Skin epidermis (tissue), 12 donors: ENCODE measurements at regions not wholly inside any gene's neighbourhood (a gene's known extent, or its start where the extent isn't known, plus 50 kb on each side); places are given as distances from the start of the nearest gene placed in this dataset.

ENCODE experiments used
- H3K27ac ChIP-seq, 21 experiments: fragments of 200-600 bp; sonication (generic) in 11 of 21; one replicate each; pipeline ENCODE4 v1.5.0; 2020; ENCODE audit warnings: mild to moderate bottlenecking in 3 of 21, inconsistent platforms in 2 of 21, moderate library complexity in 2 of 21
- H3K4me3 ChIP-seq, 7 experiments: fragments of 200-600 bp; sonication (generic) in 2 of 7; one replicate each; pipeline ENCODE4 v1.5.0; 2020; ENCODE audit warnings: inconsistent platforms in 2 of 7, mild to moderate bottlenecking in 2 of 7, moderate library complexity in 1 of 7

DNA sequence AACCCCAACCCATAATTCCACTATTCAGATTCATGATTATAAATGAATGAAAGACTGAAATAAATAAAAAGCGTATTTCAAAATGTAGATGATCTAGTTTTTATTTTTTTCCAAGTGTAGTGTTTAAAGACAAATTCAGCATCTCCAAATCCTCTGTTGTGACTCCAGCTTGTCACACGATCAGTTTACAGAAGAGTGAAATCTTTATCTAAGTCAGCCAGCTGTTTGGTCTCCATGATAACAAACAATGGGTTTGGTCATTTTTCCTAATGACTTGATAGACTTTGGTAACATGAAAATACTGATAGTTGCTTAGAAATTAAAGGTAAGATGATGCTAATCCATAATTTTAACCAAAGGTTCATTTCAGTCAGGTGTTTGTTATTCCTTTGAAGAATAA lies 114.5 kb upstream of the RASSF8 start:
- no peak overlapping the region for H3K4me3 ChIP-seq
- H3K27ac ChIP-seq = no peak overlapping the region

DNA sequence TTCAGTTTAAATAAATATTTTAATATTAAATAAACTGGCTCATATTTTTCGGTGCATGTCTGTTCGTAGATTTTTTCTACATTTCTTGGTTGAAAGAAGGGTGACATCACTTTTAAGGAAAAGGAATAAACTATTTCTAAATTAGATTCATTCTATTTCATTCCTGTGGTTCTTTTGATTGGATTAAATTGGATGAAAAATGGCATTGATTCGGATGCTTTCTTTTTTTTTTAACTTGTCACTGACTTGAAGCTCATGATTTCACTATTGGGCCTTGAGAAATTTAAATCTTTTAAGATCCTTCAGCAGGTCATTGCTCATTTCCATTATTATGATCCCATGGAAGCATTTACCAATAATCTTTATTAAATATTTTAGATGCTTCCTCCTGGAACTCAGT lies 113.1 kb upstream of the RASSF8 start:
- no peak overlapping the region for H3K27ac ChIP-seq

DNA sequence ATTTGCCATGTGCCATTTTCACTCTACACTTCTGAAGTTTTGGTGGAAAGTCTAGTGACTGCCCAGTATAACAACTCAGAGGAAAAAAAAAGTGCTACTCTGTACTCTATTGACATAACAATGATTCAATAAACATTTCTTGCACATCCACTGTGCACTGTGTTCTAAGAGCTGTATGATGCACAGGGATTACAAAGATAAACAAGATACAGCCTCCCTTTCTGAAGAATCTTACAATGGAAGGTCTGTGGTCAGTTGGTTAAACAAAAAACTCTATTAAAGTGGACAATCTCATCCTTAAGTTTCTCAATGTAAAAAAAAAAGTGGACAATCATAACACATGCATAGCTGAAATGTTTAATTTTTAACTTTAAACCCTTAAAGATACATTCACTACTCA lies 105.7 kb upstream of the RASSF8 start:
- H3K27ac ChIP-seq = no peak overlapping the region
- no peak overlapping the region for H3K4me3 ChIP-seq

More for the DNA sequence above, 113.1 kb upstream of the RASSF8 start:
- H3K4me3 ChIP-seq = no peak overlapping the region

DNA sequence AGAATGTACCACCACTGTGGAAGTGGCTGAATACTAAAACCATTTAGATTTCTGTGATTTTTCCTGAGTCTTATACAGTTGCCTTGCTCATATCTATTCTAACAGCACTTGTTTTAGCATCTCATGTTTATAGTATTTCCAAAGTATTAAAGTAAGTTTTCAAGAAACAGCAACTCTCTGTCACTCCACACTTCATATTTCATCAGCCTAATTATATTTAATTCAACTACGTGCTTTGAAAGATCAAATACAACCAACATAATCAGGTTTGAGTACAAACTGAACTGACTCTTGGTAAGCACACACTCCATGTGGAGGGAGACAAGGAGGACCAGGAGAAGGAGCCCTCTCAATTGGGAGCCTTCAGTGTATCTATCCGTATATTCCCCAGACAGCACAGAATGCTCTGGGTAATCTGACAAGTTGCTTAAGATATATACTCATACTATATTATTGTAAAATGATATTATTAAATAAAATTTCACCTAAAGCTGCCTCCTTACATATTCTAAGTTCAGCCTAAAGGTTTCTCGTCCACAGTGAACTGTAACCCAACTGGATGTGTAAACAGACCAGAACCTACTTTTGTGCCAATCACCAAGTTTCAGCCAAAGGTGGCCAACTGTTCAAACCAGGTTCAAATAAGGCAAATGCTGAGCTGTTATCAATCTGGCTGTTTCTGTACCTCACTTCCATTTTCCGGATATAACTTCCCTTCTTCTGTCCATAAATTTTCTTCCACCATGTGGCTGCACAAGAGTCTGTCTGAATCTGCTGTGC lies 105.0 kb upstream of the RASSF8 start:
- H3K27ac ChIP-seq = no peak overlapping the region

DNA sequence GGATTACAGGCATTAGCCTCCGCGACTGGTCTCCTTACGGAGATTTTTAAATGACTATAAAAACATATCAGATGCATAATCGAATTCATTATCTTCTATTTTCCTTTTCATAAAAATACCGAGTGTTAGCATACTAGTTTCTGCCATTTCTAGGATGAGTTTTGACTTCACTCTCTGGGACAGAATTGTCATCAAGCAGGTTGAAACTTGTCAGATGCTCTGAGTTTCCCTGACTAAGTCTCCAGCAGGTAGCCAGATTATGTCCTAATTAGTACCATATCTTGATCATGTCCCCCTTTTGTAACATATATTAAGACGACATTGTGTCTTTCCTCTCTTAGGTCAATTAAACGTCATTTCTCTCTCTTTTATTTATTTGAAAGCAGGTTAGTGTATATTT lies 103.5 kb upstream of the RASSF8 start:
- no peak overlapping the region for H3K4me3 ChIP-seq
- no peak overlapping the region for H3K27ac ChIP-seq

More for the DNA sequence above, 105.0 kb upstream of the RASSF8 start:
- H3K4me3 ChIP-seq = no peak overlapping the region

DNA sequence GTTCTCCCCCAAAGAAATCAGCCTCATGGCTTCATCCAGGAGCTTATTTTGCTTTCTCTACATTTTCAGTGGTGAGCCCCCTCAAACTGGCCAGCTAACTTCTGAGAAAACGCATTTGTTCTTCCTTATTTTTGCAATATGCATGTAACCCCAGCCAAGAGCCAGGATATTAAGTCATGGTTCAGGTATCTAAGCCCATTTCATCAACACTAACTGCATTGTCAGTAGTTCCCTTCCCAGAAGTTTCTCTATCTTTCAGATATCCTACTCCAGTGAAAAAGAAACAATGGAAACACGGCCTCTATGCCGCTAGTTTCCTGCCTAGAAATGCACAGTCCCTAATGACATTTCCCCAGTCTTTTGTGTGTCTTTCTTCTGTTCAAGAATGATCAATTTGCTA lies 102.8 kb upstream of the RASSF8 start:
- no peak overlapping the region for H3K27ac ChIP-seq
- H3K4me3 ChIP-seq = no peak overlapping the region

DNA sequence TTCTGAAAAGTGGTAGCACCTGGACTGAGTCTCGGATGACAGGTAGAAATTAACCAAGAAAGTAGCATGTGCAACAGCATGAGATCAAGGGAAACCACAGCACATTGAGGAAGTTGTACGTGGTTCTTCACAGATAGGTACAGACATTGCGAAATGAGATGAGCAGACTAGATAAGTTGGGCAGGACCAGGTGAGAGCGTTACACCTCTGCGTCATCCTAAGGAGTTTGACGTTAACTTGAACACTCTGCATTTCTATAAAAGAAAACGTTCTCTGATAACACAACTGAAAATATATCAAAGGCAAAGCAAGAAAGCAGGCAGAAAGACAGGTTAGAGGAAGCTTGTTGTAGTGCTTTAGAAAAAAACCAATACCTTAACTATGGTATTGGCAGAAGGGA lies 98.5 kb upstream of the RASSF8 start:
- no peak overlapping the region for H3K4me3 ChIP-seq
- no peak overlapping the region for H3K27ac ChIP-seq

DNA sequence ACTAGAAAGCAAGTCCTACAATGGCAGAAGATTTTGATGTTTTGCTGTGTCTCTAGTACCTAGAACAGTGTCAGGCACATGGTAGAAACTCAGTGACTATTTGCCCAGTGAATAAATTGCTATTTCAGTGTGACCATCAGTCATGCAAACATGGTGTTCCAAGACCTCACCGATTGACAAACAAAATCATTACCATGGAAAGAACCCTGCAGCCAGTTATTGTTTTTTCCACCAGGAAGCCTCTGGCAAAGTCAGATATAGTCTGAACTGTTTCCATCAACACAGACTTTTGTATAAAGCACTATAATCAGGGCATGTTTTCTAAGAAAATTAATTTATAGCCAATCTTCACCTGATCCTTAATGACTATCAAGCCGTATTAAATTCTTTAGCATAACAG lies 97.3 kb upstream of the RASSF8 start:
- Histone ChIP-seq H3K4me3 (no peak overlapping the region), H3K27ac (no peak overlapping the region)

DNA sequence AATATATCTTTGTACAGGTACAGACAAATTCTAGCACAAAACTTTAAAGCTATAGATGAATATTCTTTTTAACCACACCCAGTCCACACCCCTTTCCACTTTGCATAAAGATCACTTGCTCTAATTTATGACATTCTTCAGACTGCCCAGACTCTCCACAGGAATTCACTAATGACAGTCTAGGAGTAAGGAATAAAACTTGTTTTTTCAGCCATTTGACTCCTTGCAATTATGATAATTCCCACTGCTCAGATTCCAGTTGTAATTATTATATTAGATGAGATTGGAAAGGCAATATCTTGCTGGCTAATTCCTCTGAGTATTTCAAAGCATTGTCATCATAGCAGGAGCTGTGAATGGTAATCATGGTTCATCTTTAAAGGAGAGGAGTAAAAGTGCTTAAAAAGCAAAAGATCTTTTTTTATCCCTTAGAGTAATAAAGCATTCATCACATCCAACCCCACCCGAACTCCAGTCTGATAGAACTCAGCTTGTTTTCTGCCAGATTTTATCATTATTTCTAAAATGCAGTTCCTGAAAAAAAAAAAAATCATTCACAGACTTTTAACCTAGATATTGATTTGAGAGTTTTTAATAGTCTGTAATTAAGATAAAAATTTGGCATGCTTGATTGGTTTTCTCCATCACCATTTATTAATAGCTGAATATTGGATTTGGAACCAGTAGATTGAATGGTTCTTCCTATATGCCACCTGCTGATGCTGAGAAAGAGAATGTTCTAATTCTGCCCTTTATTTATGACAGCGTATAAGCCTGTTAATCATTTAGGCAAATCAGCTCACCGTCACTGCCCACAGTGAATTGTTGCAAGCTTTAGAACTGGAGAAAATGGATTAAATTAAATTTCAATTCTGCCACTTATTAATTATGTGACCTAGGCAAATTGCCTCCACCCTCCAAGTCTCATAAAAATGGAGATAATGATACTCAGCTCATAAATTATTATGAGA lies 93.9 kb upstream of the RASSF8 start:
- no peak overlapping the region for H3K4me3 ChIP-seq
- no peak overlapping the region for H3K27ac ChIP-seq

DNA sequence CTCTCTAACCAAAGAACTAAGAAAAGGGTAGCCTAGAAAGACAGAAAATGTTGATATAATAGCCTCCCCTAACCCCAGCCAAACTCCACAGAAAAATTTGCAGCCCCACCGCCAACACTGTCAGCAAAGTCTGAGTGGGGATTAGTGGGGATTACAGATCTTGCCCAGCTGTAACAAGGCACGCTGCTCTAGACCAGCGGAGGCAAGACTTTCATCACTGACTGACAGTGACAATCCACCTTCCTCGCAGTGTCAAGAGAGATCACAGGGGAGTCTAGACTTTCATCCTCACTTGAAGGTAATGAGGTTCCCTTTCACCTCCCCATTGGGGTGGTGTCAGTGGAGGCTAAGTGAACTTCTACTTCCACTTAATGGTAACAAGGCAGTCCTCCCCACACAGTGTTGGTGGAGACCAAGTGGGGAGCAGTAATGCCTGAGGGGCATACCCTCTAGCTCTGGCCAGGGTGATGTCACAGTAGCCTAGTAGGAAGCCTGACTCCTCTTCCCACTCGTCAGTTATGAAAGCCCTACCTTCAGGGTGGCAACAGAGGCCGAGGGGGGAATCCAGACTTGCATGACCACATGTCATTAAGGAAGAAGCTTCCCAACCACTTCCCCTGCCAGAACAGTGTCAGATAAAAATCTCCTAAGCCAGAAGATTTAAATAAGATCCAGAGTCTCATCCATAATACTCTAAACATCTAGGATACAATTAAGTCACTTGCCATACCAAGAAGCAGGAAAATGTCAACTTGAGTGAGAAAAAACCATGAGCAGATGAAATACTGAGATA lies 91.7 kb upstream of the RASSF8 start:
- Histone ChIP-seq H3K27ac (no peak overlapping the region), H3K4me3 (no peak overlapping the region)

DNA sequence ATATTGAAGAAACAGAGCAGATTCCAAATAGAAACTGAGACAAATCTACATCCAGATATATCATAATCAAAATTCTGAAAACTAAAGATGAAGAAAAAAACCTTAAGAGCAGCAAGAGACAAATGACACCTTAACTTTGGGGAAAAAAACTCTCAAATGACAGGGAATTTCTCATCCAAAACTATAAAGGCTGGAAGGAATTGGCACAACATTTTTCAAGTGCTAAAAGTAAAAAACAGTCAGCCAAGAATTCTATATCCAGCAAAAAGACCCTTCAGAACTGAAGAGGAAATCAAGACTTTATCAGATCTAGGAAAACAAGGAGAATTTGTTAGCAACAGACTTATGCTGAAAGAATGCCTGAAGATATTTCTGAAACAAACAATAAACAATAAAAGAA lies 90.3 kb upstream of the RASSF8 start:
- H3K27ac ChIP-seq = no peak overlapping the region
- no peak overlapping the region for H3K4me3 ChIP-seq

DNA sequence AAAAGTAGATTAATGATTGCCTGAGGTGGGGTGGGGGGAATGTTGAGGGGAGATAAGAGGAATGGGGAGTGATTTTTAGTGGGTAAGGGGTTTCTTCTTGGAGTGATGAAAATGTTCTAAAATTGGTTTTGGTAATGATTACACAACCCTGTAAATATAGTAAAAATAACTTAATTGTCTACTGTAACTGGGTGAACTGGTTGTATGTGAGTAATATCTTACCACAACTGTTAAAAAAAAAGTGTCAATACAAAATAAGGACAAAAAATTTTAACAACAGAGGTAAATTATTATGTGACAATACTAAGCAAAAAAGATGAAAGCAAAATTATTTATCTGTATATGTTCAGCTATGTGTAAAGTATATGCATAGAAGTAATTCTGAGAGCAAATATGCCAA lies 86.3 kb upstream of the RASSF8 start:
- no peak overlapping the region for H3K4me3 ChIP-seq
- H3K27ac ChIP-seq = no peak overlapping the region

DNA sequence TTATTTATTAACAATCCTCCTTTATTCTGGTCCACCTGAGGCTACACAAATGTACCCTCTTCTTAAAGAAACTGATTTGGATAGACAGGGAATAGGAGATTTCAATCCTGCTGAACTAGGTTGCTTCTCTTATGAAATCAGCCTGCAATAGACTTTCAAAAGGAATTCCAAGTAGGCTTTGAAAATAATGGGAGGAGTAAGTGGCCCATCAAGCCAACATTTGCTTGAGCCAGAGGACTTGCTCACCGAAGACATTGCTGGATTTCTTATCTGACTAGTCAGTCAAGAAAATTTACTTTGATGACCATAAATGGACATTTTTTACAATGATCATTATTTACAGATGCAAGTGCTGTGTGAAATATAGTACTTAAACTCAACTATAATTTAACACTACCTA lies 82.8 kb upstream of the RASSF8 start:
- Histone ChIP-seq H3K27ac (no peak overlapping the region), H3K4me3 (no peak overlapping the region)

DNA sequence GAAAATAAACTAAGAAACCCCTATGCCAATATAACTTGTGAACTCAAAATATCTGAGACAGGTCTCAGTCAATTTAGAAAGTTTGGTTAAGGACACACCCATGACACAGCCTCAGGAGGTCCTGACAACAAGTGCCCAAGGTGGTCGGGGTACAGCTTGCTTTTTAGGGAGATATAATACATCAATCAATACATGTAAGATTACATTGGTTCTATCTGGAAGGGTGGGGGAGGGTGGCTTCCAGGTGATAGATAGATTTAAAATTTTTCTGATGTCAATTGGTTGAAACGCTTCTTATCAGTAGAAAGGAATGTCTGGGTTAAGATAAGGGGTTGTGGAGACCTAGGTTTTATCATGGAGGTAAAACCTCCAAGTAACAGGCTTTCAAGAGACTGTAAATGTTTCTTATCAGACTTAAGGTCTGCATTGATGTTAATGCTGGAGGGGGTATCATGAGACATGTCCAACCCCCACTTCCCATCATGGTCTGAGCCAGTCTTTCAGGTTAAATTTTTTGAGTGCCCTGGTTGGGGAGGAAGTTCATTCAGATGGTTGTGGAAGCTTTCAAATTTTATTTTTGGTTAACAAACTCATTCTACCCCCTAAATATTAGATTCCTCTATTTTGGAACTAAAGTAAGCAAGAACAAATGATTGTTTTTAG lies 82.0 kb upstream of the RASSF8 start:
- Histone ChIP-seq H3K4me3 (no peak overlapping the region), H3K27ac (no peak overlapping the region)

DNA sequence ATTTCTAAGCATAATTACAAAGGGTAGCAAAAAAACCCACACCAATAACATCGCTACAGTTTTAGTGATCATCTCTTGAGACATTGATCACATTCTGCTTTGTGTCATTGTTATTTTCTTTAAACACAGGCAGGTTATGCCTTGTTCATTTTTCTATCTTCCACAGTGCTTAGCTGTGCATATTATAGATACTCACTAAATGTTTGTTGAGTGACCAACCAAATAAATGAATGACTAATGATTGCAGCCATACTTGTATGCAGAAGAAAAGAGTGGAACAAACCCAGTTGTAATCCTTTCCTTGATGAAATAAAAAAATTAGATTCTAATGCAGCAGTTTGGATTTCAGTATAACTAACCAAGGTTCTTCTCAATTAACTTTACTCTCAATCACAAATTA lies 81.0 kb upstream of the RASSF8 start:
- Histone ChIP-seq H3K27ac (no peak overlapping the region), H3K4me3 (no peak overlapping the region)

DNA sequence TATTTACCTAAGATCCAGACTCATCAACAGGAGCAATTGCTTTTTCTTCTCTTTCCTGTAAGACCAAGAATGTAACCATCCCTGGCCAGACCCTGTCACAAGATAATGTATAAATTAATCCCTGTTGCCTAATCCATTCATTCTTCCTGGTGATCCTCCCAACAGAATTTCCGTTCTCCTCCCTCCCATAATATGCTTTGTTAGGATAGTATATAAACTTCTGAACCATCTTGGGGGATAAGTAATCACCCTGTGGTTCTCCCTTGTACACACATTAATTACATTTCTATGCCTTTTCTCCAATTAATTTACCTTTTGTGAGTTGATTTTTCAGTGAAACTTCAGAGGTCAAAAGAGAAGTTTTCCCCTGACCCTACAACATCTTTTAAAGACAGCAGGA lies 76.2 kb upstream of the RASSF8 start:
- Histone ChIP-seq H3K27ac (no peak overlapping the region), H3K4me3 (no peak overlapping the region)

DNA sequence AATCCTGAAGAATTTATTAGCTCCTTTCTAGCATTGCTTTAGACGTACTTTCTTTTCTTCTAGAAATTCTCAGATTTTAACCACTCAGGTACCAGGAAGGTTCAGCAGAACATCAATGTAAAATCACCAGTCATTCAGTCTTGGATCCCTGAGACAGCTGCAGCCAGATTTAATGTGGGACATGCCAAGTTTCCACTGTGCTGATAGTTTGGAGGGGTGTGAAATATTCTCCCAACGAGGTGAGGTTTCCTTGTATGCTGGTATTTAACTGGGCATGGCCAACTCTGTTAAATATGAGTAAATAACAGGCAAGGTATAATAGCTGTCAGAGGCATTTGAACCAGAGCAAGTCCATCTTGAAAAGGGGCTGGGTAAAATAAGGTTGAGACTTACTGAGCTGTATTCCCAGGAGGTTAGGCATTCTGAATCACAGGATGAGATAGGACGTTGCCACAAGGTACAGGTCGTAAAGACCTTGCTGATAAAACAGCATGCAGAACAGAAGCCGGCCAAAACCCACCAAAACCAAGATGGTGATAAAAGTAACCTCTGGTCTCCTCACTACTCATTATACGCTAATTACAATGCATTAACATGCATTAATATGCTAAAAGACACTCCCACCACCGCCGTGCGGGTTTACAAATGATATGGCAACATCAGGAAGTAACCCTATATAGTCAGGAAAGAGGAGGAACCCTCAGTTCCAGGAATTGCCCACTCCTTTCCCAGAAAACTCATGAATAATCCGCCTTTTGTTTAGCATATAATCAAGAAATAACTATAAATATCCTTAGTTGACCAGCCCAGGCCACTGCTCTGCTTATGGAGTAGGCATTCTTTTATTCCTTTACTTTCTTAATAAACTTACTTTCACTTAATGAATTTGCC lies 75.2 kb upstream of the RASSF8 start:
- Histone ChIP-seq H3K4me3 (no peak overlapping the region), H3K27ac (no peak overlapping the region)

DNA sequence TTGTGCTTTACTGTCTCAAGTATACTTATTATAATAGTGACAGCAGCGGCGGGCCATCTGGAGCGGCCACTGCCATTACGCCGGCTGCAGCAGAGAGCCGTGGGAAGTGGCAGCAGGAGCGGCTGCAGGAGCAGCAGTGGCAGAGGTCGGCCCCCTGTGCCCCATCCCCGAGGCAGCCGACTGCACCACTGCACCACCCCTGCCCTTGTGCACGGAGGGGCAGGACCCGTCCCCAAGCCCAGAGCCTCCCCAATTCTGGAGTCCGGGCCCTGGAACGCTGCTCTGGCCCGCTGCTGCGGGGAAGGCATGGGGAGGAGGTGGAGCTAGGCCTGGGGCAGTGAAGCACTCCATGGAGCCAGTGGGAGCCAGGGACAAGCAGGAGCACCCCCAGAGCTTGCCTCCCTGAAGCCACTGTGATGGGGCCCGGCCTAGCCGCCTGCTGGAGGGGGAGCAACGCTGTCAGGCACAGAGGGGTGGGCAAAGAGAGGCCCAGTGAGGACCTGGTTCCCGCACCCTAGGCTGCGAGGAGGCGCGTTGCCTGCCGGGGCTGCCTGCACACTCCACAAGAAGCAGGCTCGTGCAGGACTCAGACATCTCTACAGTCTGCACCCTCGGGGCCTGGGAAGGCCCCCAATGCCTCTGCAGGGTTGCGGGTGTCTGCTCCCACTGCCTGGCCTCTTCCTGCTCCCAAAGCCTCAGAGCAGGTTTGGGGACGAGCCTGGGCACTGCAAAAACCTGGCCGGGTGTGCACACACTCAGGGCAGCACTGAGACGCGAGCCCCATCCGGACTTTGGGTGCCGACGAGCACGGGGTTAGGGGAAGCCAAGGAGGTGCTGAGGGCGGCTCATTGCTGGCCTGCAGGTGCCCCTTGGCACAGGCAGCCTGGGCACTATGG lies 74.2 kb upstream of the RASSF8 start:
- H3K4me3 ChIP-seq = no peak overlapping the region
- H3K27ac ChIP-seq = no peak overlapping the region
